ENCODE measurements at regions not wholly inside any gene's neighbourhood (a gene's known extent, or its start where the extent isn't known, plus 50 kb on each side); places are given as distances from the start of the nearest gene placed in this dataset.

DNA sequence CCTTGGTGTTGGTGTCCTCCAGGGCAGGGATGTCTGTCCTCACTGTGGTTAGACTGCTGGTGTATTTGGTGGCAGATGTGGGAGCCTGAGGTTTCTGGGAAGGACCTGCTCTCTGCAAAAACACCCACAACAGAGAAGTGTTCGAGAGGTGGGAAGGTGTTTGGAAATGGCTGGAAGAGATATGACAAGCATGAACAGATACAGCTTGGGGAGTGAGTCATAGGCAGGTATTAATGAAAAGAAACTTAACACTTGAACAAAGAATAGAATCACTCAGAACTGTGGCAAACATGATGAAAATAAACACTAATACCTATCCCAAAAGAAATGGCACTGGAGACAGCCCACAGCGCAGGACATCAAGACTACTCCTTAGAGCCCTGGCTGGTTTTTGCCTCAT, 192.4 kb upstream of the RORA start:
- Histone ChIP-seq H3K9me2 (replicated peaks; ENCODE audit: insufficient read depth) (no peaks in the 10 kb centered on the region), H3K27me3 (no peaks in the 10 kb centered on the region), H4K20me1 (ENCODE audit: insufficient read depth, poor library complexity, severe bottlenecking) (no peaks in the 10 kb centered on the region), H3K4me1 (ENCODE audit: insufficient read depth) (no peaks in the 10 kb centered on the region), H3K4me2 (no peak overlapping the region), H3K4me3 (no peak overlapping the region), H3K27ac (peak overlapping the region; percentile 48), H2AFZ (no peak overlapping the region), H3K9me3 (ENCODE audit: low read depth) (no peaks in the 10 kb centered on the region), H3K36me3 (replicated peaks; ENCODE audit: insufficient read depth, low read depth) (no peaks in the 10 kb centered on the region), H3K79me2 (no peaks in the 10 kb centered on the region)
- no peak for DNase-seq (ENCODE audit: low spot score)
- TF ChIP-seq, protein P1, sequence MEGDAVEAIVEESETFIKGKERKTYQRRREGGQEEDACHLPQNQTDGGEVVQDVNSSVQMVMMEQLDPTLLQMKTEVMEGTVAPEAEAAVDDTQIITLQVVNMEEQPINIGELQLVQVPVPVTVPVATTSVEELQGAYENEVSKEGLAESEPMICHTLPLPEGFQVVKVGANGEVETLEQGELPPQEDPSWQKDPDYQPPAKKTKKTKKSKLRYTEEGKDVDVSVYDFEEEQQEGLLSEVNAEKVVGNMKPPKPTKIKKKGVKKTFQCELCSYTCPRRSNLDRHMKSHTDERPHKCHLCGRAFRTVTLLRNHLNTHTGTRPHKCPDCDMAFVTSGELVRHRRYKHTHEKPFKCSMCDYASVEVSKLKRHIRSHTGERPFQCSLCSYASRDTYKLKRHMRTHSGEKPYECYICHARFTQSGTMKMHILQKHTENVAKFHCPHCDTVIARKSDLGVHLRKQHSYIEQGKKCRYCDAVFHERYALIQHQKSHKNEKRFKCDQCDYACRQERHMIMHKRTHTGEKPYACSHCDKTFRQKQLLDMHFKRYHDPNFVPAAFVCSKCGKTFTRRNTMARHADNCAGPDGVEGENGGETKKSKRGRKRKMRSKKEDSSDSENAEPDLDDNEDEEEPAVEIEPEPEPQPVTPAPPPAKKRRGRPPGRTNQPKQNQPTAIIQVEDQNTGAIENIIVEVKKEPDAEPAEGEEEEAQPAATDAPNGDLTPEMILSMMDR (IDR thresholded peaks at IDR 0.05; ENCODE audit: poor library complexity), result no peak
- TF ChIP-seq EZH2 (IDR thresholded peaks at IDR 0.05; ENCODE audit: borderline replicate concordance) (no peak), EZH2phosphoT487 (IDR thresholded peaks at IDR 0.05; ENCODE audit: low read depth, severe bottlenecking, unreplicated experiment) (no peak)
- 87% methylated on average over 2 of the region's 2 CpGs for WGBS (ENCODE audit: low lambda C conversion rate, missing lambda C conversion rate)

DNA sequence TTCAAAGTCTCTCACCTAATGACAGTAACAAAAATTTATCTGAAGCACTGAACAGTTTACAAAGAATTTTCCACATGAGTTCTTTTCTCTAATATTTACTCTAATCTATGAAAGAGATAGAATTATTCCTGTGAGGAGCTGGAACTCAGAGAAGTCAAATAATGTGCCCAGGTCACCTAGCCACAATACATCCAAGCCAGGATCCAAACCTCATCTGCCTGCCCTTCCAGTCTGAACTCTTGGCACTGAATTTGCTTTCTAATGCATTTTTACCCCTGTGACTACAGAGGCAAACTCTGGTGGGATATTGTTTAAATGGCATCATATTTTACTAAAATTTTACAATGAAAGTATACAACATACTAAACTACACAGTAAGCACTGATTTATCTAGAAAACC, 191.4 kb upstream of the RORA start:
- Histone ChIP-seq H3K9me3 (ENCODE audit: low read depth) (no peaks in the 10 kb centered on the region), H3K27me3 (no peaks in the 10 kb centered on the region), H3K9me2 (replicated peaks; ENCODE audit: insufficient read depth) (no peaks in the 10 kb centered on the region), H3K36me3 (replicated peaks; ENCODE audit: insufficient read depth, low read depth) (no peaks in the 10 kb centered on the region), H3K4me1 (ENCODE audit: insufficient read depth) (no peaks in the 10 kb centered on the region), H3K4me3 (no peak overlapping the region), H3K27ac (no peak overlapping the region), H4K20me1 (ENCODE audit: insufficient read depth, poor library complexity, severe bottlenecking) (no peaks in the 10 kb centered on the region), H3K4me2 (no peak overlapping the region), H3K79me2 (no peaks in the 10 kb centered on the region), H2AFZ (no peak overlapping the region)
- TF ChIP-seq EZH2phosphoT487 (IDR thresholded peaks at IDR 0.05; ENCODE audit: low read depth, severe bottlenecking, unreplicated experiment), result no peak
- TF ChIP-seq, protein P1 (IDR thresholded peaks at IDR 0.05; ENCODE audit: poor library complexity), result no peak
- TF ChIP-seq EZH2 (IDR thresholded peaks at IDR 0.05; ENCODE audit: borderline replicate concordance), result no peak
- DNase-seq (ENCODE audit: low spot score), result no peak

DNA sequence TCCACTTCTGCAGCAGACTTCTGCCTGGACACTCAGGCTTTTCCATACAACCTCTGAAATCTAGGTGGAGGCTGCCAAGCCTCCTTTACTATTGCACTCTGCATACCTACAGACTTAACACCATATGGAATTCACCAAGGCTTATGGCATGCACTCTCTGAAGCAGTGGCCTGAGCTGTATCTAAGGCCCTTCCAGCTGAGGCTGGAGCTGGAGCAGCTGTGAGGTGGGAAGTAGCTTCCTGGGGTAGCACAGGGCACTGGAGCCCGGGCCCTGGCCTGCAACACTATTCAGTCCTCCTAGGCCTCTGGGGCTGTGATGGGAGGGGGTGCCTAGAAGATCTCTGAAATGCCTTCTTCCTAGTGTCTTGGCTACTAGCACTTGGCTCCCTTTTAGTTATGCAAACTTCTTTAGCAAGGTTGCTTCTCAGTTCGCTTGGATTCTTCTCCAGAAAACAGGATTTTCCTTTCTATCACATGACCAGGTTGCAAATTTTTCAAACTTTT, 186.6 kb upstream of the RORA start:
- Histone ChIP-seq H3K36me3 (replicated peaks; ENCODE audit: insufficient read depth, low read depth) (no peaks in the 10 kb centered on the region), H3K79me2 (no peaks in the 10 kb centered on the region), H3K4me1 (ENCODE audit: insufficient read depth) (no peaks in the 10 kb centered on the region), H3K27ac (no peak overlapping the region), H3K27me3 (no peaks in the 10 kb centered on the region), H4K20me1 (ENCODE audit: insufficient read depth, poor library complexity, severe bottlenecking) (no peaks in the 10 kb centered on the region), H2AFZ (no peak overlapping the region), H3K9me2 (replicated peaks; ENCODE audit: insufficient read depth) (no peaks in the 10 kb centered on the region), H3K4me3 (no peak overlapping the region), H3K4me2 (no peak overlapping the region), H3K9me3 (ENCODE audit: low read depth) (no peaks in the 10 kb centered on the region)
- no peak for TF ChIP-seq EZH2 (IDR thresholded peaks at IDR 0.05; ENCODE audit: borderline replicate concordance)
- TF ChIP-seq EZH2phosphoT487 (IDR thresholded peaks at IDR 0.05; ENCODE audit: low read depth, severe bottlenecking, unreplicated experiment), result no peak
- TF ChIP-seq, protein P1 (IDR thresholded peaks at IDR 0.05; ENCODE audit: poor library complexity), result no peak
- no peak for DNase-seq (ENCODE audit: low spot score)
- 89% methylated on average over 2 of the region's 2 CpGs for WGBS (ENCODE audit: low lambda C conversion rate, missing lambda C conversion rate)
